ENCODE measurements at regions not wholly inside any gene's neighbourhood (a gene's known extent, or its start where the extent isn't known, plus 50 kb on each side); places are given as distances from the start of the nearest gene placed in this dataset.

GRCh38 chr2:47238638-47239037, 62.3 kb upstream of the CALM2 start:
- no peak for TF ChIP-seq GATA2 (CRISPR knock-in tag; IDR thresholded peaks at IDR 0.05)
- TF ChIP-seq ZNF239 (CRISPR knock-in tag; IDR thresholded peaks at IDR 0.05): no peak
- TF ChIP-seq LARP7 (IDR thresholded peaks at IDR 0.05): no peak
- no peak for TF ChIP-seq ZNF41 (CRISPR knock-in tag; conservative IDR thresholded peaks at IDR 0.05)
- no peak for TF ChIP-seq NR2C1 (IDR thresholded peaks at IDR 0.05)
- no peak for TF ChIP-seq NR2C1 (tag; IDR thresholded peaks at IDR 0.05)
- TF ChIP-seq GTF2B (IDR thresholded peaks at IDR 0.05; ENCODE audit: extremely low read depth, insufficient read length): no peak
- TF ChIP-seq ID3 (CRISPR knock-in tag; IDR thresholded peaks at IDR 0.05): no peak
- no peak for TF ChIP-seq ID3 (tag; IDR thresholded peaks at IDR 0.05)
- no peak for TF ChIP-seq KHSRP (IDR thresholded peaks at IDR 0.05)
- TF ChIP-seq THRAP3 (IDR thresholded peaks at IDR 0.05; ENCODE audit: borderline replicate concordance): no peak
- TF ChIP-seq NFE2L1 (tag; IDR thresholded peaks at IDR 0.05; ENCODE audit: borderline replicate concordance, low read depth): no peak
- no peak for TF ChIP-seq TAF9B (IDR thresholded peaks at IDR 0.05; ENCODE audit: partially characterized antibody)
- no peak overlapping the region for H3K27ac ChIP-seq (ENCODE audit: extremely low read depth, low read depth, low read length)
- H4K20me1 ChIP-seq (replicated peaks; ENCODE audit: control insufficient read depth, insufficient read depth, low read length): no peaks in the 10 kb centered on the region
- peaks cover 18 to 49% of the 10 kb centered on the region in 2 experiments for H3K4me1 ChIP-seq (replicated peaks in 1 of 2; ENCODE audit: control insufficient read depth in 2 of 2, insufficient read depth in 2 of 2, low read length in 2 of 2)
- H3K27me3 ChIP-seq (ENCODE audit: control insufficient read depth in 2 of 2, insufficient read depth in 2 of 2, low read length in 2 of 2): no peaks in the 10 kb centered on the region
- intact Hi-C loops (cut with micrococcal nuclease): no loop called here
- ATAC-seq: no peak
- CTCF ChIA-PET (ENCODE audit: low intra/inter-chr PET ratio): no interaction called here
- H3K36me3 ChIP-seq (ENCODE audit: control insufficient read depth, insufficient read depth, low read length): no peaks in the 10 kb centered on the region
- no TSS peak for BruUV-seq (replicated peaks)
- WGBS (ENCODE audit: insufficient coverage, low coverage, missing lambda C conversion rate): 55% methylated on average over 1 of the region's 1 CpG
- H3K4me3 ChIP-seq: no peak overlapping the region
- H3K79me2 ChIP-seq (ENCODE audit: control insufficient read depth, insufficient read depth, low read length): no peaks in the 10 kb centered on the region
- H2AFZ ChIP-seq (ENCODE audit: low read depth, low read length): peak overlapping the region; percentile 28; the same call in 1 of the 2 replicates
- H3K9ac ChIP-seq (ENCODE audit: insufficient read depth in 1 of 2, low read depth in 2 of 2, low read length in 2 of 2): peak overlapping the region in 1 of 2 experiments; percentile 15; a peak in 1 of 4 replicates
- in situ Hi-C loops (cut with MboI): no loop called here
- no peak overlapping the region for H3K4me2 ChIP-seq (ENCODE audit: insufficient read depth, low read length)
- POLR2A ChIA-PET: interaction anchor here (0.6 to 1.3 kb wide), 4 partner anchors 10 to 22 kb away, joined by 3 to 7 read pairs (median 4); no protein-coding TSS in a partner anchor
- no peaks in the 10 kb centered on the region for H3K9me1 ChIP-seq (ENCODE audit: control insufficient read depth, insufficient read depth, low read length)
- no peaks in the 10 kb centered on the region for H3K9me3 ChIP-seq (replicated peaks; ENCODE audit: control insufficient read depth, insufficient read depth, low read depth, low read length)
- no peak for FAIRE-seq
- peak in 1 of 4 experiments; percentile 22 for DNase-seq (ENCODE audit: extremely low read depth in 1 of 4, low spot score in 3 of 4)

Data from K562 (cell line).